ENCODE measurements at regions not wholly inside any gene's neighbourhood (a gene's known extent, or its start where the extent isn't known, plus 50 kb on each side); places are given as distances from the start of the nearest gene placed in this dataset.

DNA sequence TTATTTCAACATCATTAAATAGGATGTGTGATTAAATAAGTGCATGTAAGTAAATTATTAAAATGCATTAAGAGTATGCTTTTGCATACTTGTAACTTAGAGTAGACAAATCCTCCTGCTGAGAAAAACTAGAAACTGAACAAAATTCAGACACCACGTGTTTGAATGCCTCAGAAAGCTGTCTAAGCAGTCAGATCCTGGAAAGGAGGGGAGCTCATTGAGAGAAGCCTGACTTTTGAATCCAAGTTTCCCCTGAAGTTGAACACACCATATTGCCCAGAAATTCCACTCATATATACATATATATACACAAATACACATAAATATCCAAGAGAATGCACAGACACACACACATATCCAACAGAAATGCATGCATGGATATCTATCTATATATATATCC, 190.0 kb upstream of the BMP2 start:
- TF ChIP-seq, protein P1, sequence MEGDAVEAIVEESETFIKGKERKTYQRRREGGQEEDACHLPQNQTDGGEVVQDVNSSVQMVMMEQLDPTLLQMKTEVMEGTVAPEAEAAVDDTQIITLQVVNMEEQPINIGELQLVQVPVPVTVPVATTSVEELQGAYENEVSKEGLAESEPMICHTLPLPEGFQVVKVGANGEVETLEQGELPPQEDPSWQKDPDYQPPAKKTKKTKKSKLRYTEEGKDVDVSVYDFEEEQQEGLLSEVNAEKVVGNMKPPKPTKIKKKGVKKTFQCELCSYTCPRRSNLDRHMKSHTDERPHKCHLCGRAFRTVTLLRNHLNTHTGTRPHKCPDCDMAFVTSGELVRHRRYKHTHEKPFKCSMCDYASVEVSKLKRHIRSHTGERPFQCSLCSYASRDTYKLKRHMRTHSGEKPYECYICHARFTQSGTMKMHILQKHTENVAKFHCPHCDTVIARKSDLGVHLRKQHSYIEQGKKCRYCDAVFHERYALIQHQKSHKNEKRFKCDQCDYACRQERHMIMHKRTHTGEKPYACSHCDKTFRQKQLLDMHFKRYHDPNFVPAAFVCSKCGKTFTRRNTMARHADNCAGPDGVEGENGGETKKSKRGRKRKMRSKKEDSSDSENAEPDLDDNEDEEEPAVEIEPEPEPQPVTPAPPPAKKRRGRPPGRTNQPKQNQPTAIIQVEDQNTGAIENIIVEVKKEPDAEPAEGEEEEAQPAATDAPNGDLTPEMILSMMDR (IDR thresholded peaks at IDR 0.05; ENCODE audit: low read depth, low read length, missing input control): no peak
- TF ChIP-seq ATF3 (IDR thresholded peaks at IDR 0.05): no peak
- no peak for TF ChIP-seq NR2F2 (IDR thresholded peaks at IDR 0.05)
- no peak for TF ChIP-seq YY1 (IDR thresholded peaks at IDR 0.05)
- no peak for TF ChIP-seq EGR1 (IDR thresholded peaks at IDR 0.05; ENCODE audit: low read depth in 2 of 2)
- TF ChIP-seq, protein P2, sequence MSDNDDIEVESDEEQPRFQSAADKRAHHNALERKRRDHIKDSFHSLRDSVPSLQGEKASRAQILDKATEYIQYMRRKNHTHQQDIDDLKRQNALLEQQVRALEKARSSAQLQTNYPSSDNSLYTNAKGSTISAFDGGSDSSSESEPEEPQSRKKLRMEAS (IDR thresholded peaks at IDR 0.05): no peak
- TF ChIP-seq RXRA (IDR thresholded peaks at IDR 0.05): no peak
- no peak for TF ChIP-seq TAF1 (conservative IDR thresholded peaks at IDR 0.05)
- no peak for TF ChIP-seq HNF4A (conservative IDR thresholded peaks at IDR 0.05)
- TF ChIP-seq GABPA (IDR thresholded peaks at IDR 0.05 in 1 of 2, conservative IDR thresholded peaks at IDR 0.05 in 1 of 2): no peak
